Spleen (tissue), 7 donors: ENCODE measurements at regions not wholly inside any gene's neighbourhood (a gene's known extent, or its start where the extent isn't known, plus 50 kb on each side); places are given as distances from the start of the nearest gene placed in this dataset.

Experiments
- POLR2AphosphoS5 ChIP-seq, 3 donors: sonication (generic); formaldehyde crosslinking; IDR thresholded peaks; one replicate each; pipeline ENCODE4 v1.5.1; 2017; ENCODE audit warnings: antibody characterized with exemption in 3 of 3
- TF ChIP-seq, protein P1 (sequence below), 11 experiments: fragments of 200-600 bp in 7 of 11; fragments of 450-650 bp in 4 of 11; sonication (generic) in 4 of 11; IDR thresholded peaks in 8 of 11; conservative IDR thresholded peaks in 3 of 11; 1 replicate in 7 of 11; 2 replicates in 4 of 11; pipeline versions ENCODE4 v1.4.0 to v1.8.0; 2016 to 2021; ENCODE audit warnings: antibody characterized with exemption in 11 of 11, inconsistent platforms in 4 of 11, mild to moderate bottlenecking in 1 of 11
- donor health status: DM: no; HTN: no; CAD: no; lungs with moderate emphysema.
- donor health status: DM: no; HTN: no; CAD: no.
- donor health status: DM: no; HTN: no; CAD: no.

DNA sequence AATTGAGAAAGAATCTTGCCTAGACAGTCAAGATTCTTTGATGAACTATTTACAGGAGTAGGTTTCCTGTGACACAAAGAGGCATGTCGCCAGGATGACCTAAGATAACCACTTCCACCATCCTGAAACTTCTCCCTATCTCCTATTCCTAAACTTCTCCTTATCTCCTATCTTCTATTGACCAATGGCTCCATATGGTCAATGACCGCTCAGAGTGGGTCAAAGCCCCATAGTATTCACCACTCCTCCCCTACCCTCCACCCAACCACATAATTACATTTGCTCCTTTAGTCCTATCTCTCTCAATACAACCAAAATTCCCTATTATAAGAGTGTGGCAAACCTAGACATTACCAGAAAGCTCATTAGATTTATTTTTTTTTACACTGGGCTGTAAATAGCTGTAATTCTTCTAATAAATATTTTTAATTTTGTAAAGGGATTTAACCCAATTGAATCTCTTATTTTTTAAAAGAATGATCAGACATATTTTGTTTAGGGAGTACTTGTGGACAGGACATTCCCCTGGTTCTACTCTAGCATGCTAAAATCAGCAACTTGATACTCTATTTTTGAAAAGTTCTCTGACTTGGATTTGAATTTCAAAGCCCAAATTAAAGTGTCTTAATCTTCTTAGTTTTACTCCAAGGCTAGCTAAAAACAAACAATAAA, 416.0 kb upstream of the CCNH start:
- TF ChIP-seq, protein P1, sequence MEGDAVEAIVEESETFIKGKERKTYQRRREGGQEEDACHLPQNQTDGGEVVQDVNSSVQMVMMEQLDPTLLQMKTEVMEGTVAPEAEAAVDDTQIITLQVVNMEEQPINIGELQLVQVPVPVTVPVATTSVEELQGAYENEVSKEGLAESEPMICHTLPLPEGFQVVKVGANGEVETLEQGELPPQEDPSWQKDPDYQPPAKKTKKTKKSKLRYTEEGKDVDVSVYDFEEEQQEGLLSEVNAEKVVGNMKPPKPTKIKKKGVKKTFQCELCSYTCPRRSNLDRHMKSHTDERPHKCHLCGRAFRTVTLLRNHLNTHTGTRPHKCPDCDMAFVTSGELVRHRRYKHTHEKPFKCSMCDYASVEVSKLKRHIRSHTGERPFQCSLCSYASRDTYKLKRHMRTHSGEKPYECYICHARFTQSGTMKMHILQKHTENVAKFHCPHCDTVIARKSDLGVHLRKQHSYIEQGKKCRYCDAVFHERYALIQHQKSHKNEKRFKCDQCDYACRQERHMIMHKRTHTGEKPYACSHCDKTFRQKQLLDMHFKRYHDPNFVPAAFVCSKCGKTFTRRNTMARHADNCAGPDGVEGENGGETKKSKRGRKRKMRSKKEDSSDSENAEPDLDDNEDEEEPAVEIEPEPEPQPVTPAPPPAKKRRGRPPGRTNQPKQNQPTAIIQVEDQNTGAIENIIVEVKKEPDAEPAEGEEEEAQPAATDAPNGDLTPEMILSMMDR (IDR thresholded peaks at IDR 0.05 in 8 of 11, conservative IDR thresholded peaks at IDR 0.05 in 3 of 11) = no peak
- TF ChIP-seq POLR2AphosphoS5 (IDR thresholded peaks at IDR 0.05) = no peak
